DND-41 (cell line): ENCODE measurements at regions not wholly inside any gene's neighbourhood (a gene's known extent, or its start where the extent isn't known, plus 50 kb on each side); places are given as distances from the start of the nearest gene placed in this dataset.

Experiments
- EZH2 ChIP-seq: IDR thresholded peaks from 3 replicates; pipeline ENCODE4 v1.6.1; 2012; ENCODE audit warnings: borderline replicate concordance, low read depth, mild to moderate bottlenecking, moderate library complexity, low read length, inconsistent platforms; ENCODE audit not compliant: severe bottlenecking
- TF ChIP-seq, protein P1 (sequence below): IDR thresholded peaks from 2 replicates; pipeline ENCODE4 v1.5.1; 2012; ENCODE audit warnings: borderline replicate concordance, low read length, moderate library complexity, mild to moderate bottlenecking; ENCODE audit not compliant: poor library complexity, severe bottlenecking; ENCODE audit errors: extremely low read depth

DNA sequence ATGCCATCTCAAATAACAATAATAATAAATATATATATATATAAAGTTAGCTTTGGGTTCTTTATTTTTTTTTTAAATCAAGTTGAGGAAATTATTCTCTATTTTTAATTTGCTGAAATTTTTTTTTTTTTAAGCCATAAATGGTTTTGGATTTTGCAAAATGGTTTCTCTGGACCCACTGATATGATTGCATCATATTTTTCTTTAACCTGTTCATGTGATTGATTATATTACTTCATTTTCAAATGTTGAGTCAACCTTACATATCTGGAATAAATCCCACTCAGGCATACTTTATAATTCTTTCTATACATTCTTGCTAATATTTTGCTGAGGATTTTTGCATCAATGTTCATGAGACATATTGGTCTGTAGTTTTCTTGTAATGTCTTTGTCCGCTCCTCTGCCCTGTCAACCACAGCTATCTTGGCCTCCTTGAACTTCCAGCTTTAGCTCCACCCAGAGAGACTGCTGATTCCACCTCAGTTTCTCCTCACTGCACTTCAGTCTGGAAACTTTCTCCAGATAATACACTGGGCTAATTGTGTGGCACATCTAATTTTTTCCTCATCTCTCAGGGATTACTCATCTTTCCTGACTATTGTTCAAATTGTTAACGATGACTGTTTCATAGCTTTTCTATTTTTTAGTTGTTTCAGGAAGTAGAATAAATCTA lies 160.9 kb upstream of the GIMD1 start:
- TF ChIP-seq, protein P1, sequence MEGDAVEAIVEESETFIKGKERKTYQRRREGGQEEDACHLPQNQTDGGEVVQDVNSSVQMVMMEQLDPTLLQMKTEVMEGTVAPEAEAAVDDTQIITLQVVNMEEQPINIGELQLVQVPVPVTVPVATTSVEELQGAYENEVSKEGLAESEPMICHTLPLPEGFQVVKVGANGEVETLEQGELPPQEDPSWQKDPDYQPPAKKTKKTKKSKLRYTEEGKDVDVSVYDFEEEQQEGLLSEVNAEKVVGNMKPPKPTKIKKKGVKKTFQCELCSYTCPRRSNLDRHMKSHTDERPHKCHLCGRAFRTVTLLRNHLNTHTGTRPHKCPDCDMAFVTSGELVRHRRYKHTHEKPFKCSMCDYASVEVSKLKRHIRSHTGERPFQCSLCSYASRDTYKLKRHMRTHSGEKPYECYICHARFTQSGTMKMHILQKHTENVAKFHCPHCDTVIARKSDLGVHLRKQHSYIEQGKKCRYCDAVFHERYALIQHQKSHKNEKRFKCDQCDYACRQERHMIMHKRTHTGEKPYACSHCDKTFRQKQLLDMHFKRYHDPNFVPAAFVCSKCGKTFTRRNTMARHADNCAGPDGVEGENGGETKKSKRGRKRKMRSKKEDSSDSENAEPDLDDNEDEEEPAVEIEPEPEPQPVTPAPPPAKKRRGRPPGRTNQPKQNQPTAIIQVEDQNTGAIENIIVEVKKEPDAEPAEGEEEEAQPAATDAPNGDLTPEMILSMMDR, result no peak
- no peak for TF ChIP-seq EZH2
